Middle frontal gyrus (tissue), 1 donor: ENCODE measurements at regions not wholly inside any gene's neighbourhood (a gene's known extent, or its start where the extent isn't known, plus 50 kb on each side); places are given as distances from the start of the nearest gene placed in this dataset.
A peak's percentile ranks its signal among the peaks of the same experiment; 100 is the strongest.
"Not testable (repeated sequence)": the region's sequence is repeated elsewhere in the genome, so short reads cannot be mapped to it uniquely, and the experiment has no call there.

Source experiments
- DNase-seq: peaks from one replicate; pipeline ENCODE4 v3.0.0-alpha.2; 2015; ENCODE audit warnings: low spot score; ENCODE audit errors: extremely low spot score

- DNase-seq: no peak
These were observed 388.1 kb upstream of the ACO1 start for GRCh38 chr9:31996331-31996730.

- DNase-seq: no peak
These were observed 379.9 kb upstream of the ACO1 start for GRCh38 chr9:32004431-32005076.

GRCh38 chr9:32010322-32010721 lies 374.1 kb upstream of the ACO1 start:
- DNase-seq: no peak

DNA sequence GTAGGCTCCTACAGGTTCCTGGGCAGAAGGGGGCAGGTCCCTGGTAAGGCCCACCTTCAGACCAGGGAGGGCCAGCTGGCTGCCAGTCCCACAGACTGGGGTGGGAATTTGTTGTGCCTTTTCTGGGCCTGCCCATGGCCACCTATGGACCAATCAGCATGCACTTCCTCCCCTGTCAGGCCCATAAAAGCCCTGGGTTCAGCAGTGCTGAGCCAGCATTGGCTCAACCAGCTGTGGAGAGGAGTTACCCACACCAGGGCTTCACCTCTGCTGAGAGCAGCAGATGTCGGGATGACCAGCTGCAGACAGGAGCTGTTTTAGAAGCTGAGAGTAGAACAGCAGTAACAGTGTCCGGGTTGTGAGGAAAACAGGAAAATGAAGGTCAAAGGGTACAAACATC lies 373.4 kb upstream of the ACO1 start:
- no peak for DNase-seq

DNA sequence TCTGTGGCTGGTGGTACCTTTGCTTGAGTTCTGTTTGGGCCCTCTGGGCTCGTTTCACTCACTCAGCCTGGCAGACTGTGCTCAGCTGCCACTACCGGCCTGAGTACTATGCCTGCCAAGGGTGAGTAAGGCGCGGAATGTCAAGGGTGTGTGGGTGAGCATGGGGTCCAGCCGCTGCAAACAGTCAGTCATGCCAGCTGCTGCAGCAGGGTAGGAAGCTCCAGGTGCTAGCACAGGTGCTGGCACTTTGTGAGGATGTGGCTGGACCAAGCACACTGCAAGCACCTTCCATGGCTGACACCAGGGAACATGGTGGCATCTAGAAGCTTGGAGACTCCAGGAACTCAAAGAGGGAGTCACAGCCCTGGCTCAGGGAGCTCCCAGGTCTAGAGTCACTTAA lies 368.6 kb upstream of the ACO1 start:
- no peak for DNase-seq

GRCh38 chr9:32045513-32045912 lies 338.9 kb upstream of the ACO1 start:
- DNase-seq: no peak

DNA sequence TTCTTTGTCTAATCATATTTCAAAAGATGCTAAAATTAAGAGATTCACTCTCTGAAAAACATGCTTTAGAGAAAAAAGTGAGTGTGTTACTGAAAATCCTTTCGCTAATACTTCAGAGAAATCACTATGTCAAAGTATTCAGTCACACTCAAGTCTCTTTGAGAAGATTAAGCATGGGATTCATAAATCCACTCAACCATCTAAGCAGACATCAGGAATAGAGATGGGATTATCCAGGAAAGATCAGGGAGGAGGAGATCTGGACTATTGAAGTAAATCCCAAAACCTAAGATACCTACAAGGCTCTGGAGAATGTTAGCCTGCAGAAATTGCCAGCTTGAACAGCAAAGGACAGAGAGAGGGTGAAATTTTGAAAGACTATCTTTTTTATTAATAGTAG lies 317.2 kb upstream of the ACO1 start:
- DNase-seq: no peak

GRCh38 chr9:32069169-32069813 lies 315.2 kb upstream of the ACO1 start:
- no peak for DNase-seq

DNA sequence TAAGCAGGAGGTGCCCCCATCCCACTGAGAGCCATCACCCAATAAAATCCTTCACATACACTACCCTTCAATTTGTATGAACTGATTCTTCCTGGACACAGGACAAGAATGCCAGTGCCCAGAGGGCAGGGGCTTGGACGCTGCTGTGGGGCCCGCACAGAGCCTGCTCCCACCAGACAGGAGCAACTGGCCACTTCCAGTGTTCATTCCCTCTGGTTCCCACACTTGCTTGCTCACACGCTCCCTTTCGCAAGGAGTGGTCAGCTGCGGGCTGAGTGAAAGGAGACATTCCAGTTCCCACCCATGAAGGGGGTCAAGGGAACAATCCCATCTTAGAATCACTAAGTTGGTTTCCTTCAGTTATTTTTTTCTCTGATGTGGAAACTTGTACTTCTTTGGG lies 314.5 kb upstream of the ACO1 start:
- DNase-seq: no peak

DNA sequence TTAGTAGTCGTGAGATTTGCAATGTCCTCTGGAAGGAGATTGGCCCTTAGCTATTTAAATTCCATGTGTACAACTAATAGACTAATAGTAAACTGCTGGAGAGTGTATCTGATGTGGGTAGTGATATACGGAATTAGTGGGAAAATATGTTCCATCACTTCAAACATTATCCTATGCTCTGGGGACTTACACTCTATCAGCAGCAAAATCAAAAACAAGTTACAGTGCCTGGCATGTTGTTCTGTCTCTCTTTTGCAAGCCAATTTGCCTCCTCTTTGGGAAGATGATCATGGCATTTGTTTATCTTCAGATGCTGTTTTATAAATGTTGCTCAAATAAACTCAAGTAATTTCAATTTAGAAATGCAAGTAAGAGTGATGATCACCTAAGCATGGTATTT lies 311.9 kb upstream of the ACO1 start:
- DNase-seq: no peak

DNA sequence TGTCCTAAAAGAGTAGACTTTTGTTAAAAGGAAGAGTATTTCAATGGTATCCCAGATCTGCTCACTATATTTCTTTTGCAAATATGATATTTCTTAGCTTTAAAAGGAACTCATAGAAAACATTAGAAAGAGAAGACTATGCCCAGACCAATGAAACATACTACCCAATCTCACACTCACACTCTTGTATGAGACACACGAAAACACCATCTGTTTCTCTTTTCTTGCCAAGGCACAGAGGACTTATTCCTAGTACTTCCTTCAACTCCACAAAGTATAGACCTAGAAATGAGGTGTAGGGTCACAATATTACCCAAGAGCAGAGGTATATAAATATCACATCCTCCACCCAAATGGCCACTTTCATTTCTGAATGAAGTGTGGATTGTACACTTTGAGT lies 292.4 kb upstream of the ACO1 start:
- peak; percentile 9 for DNase-seq

DNA sequence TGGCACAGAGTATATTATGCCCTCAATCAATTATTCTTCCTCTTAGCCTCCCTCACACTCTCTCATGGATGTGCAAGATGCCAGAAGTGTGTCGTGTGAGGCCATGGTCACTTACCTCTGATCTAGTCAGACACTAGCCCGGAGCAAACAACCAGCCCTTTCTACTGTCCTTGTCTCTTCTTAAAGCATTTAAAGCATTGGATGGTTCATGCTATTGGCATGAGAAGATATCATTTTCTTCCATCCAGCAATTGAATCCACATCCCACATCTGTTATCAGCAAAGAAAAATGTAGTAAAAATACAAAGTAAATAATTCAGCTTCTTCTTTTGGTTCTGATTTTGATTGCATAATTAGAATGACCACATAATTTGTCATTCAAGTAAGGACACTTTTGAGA lies 267.2 kb upstream of the ACO1 start:
- DNase-seq: no peak

GRCh38 chr9:32128546-32128945 lies 255.9 kb upstream of the ACO1 start:
- no peak for DNase-seq

- DNase-seq: not testable (repeated sequence)
These were observed 253.7 kb upstream of the ACO1 start for GRCh38 chr9:32130709-32131108.

GRCh38 chr9:32136700-32137339 lies 247.6 kb upstream of the ACO1 start:
- no peak for DNase-seq

- no peak for DNase-seq
These were observed 242.4 kb upstream of the ACO1 start for GRCh38 chr9:32142074-32142473.

DNA sequence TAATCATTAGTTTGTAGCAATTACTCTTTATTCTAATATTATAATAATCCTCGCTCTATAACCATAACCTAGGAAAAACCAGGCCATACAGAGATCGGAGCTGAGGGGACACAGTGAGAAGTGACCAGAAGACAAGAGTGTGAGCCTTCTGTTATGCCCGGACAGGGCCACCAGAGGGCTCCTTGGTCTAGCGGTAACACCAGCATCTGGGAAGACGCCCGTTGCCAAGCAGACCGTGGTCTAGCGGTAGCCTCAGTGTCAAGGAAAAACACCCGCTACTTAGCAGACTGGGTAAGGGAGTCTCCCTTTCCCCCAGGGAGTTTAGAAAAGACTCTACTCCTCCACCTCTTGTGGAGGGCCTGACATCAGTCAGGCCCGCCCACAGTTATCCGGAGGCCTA lies 235.9 kb upstream of the ACO1 start:
- not testable (repeated sequence) for DNase-seq

- no peak for DNase-seq
These were observed 223.2 kb upstream of the ACO1 start for GRCh38 chr9:32161209-32161608.

DNA sequence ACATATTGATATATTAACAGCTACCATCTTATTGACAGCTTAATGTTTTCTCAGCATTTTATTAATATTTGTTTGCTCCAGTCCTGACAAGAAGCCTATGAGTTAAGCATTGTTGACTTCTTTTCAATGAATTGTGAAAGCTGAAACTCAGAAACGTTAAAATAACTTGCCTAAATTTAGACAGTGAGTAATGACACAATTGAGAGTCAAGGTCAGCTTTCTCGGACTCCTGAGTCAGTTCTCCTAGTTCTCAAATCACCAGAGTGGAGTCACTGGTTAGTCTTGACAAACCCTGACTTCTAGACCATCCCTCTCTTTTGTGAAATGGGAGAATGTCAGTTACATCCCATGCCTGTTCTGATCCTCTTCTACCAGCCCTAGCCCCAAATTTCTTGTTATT lies 222.7 kb upstream of the ACO1 start:
- no peak for DNase-seq

DNA sequence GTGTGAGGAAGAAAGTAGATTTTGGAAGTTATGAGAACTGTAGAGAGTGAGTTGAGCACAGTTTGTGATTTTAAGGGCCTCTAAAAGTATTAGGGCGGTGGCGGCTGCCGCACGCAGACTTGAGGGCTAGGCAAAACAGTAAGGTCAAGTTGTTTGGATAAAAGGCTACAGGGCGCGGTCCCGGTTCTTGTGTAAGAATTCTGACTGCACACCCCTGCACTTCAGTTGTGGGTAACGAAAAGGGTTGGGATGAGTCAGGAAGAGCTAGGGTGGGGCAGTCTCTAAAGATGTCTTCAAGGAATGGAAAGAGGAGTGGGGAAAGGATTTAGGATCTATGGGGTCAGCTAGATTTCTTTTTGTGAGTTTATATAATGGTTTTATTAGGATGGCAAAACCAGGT lies 218.1 kb upstream of the ACO1 start:
- DNase-seq: not testable (repeated sequence)

DNA sequence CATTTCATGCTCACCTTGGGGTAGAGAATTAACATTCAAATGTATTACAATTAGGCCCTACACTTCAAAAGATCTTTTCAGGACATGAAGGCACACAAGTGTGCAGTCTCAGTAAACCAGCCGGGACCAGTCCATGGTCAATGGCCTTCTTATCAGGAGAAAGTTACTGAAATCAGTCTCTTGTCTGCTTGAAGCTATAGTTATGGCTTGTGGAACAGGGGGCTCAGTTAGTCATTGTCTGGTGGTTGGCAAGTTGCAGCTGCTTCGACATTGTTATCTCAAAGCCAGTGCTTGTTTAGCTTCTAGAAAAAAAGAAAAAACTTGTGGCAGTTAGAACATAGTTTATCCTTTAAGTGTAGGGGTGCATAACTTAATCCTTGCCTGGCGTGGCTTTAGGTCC lies 213.1 kb upstream of the ACO1 start:
- no peak for DNase-seq

DNA sequence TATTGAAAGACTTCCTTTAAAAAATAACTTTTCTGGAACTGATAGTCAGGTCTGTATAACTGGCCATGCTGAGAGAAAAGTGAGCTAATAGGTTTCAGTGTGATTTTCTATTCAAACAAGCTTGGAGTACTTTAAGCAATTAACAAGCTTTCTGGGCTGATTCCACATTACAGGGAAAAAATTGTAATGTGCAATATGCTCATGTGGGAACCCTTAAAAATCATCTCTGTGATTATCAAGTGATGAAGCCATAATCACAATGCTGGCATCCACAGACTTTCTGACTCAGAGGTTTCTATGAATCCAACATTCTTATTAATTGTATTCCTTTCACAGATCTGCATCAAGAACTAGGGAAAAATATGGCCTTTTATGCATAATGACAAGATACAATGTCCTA lies 212.2 kb upstream of the ACO1 start:
- DNase-seq: no peak

DNA sequence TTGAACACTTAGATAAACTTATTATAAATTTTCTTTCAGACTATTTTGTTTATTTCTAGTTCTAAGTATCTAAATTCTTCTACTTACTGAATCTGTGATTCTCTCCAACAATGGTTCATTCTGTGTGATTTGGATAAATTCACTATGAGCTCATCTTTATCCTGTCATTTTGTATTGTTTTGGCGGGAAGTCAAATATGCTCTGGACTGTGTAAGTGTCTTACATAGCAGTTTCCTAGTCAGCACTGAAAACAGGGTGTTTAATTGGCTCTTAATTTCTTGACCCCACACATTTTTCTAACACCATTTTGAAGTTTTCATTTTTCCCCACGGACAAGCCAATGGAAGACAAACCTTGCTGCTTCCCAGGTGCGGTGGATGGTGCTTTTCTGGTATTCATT lies 207.0 kb upstream of the ACO1 start:
- no peak for DNase-seq
